ENCODE measurements at regions not wholly inside any gene's neighbourhood (a gene's known extent, or its start where the extent isn't known, plus 50 kb on each side); places are given as distances from the start of the nearest gene placed in this dataset.

GRCh38 chr12:45575417-45575816 lies 154.1 kb upstream of the ARID2 start:
- no peak overlapping the region for H3K4me3 ChIP-seq (ENCODE audit: control insufficient read depth, low read depth, low read length)
- TF ChIP-seq CTCF (IDR thresholded peaks at IDR 0.05; ENCODE audit: control insufficient read depth, insufficient read depth, low read depth, low read length, missing control alignments) = no peak
- no peak for DNase-seq (ENCODE audit: low read depth)

DNA sequence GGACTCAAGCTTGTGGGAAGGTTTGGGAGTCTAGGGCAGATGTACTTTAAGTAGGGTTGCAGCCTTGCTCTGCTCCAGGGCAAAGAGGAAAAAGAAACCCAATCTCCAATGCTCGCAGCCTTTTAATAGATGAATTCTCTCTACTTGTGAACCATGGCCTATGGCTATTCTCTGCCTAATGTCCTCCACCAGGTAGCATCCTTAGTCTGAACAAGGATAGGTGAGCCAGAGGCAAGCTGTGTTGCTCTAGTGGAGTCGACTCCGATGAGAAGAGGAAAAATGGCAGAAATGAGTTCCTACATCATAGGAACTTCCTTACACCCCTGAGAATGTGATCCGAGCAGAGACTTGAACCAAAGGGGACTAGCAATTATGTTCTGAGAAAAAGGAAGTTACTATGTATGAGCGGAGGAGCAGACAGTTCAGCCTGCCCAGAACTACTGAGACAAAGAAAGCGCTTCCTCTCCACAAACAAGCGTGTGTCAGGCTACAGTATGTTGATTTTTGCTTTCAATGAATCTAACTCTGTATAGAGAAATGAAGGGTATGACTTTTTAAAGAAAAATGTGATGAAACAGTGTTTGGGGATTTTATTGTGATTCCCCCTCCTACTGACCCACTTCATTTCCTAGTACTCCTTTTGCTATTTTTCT lies 153.6 kb upstream of the ARID2 start:
- no peak for DNase-seq (ENCODE audit: low read depth)
- no peak for TF ChIP-seq CTCF (IDR thresholded peaks at IDR 0.05; ENCODE audit: control insufficient read depth, insufficient read depth, low read depth, low read length, missing control alignments)
- no peak overlapping the region for H3K4me3 ChIP-seq (ENCODE audit: control insufficient read depth, low read depth, low read length)

- DNase-seq (ENCODE audit: low read depth) = no peak
- H3K4me3 ChIP-seq (ENCODE audit: control insufficient read depth, low read depth, low read length) = no peak overlapping the region
These were observed 151.6 kb upstream of the ARID2 start for GRCh38 chr12:45577844-45578399.

DNA sequence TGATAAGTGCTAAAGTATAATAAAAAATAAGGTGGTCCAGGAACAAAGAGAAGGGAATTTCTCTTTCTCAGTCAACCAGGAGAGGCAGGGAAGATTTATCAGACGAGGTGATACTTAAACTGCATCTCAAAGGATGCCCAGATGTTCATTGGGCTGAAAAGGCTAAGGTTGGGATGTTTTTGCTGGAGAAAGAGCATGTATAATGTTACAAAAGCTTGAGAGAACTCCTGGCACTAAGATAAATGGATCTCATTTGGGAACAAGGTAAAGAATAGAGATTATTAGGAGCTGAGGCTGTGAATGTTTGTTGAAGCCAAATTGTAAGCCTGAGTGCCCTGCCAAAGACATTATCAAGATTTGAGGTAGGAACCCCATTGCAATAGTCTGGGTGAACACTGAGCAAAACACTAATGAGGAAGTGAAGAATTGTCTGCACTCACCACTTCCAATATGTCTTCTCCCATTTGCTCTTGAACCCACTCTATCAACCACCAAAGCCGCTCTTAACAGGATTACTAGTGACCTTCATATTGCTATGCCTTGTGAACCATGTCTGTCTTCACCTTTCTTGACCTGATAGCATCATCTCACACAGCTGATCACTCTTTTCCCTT lies 149.0 kb upstream of the ARID2 start:
- no peak overlapping the region for H3K4me3 ChIP-seq (ENCODE audit: control insufficient read depth, low read depth, low read length)
- DNase-seq (ENCODE audit: low read depth) = no peak
- TF ChIP-seq CTCF (IDR thresholded peaks at IDR 0.05; ENCODE audit: control insufficient read depth, insufficient read depth, low read depth, low read length, missing control alignments) = no peak

More at GRCh38 chr12:45577844-45578399, 151.6 kb upstream of the ARID2 start:
- TF ChIP-seq CTCF (IDR thresholded peaks at IDR 0.05; ENCODE audit: control insufficient read depth, insufficient read depth, low read depth, low read length, missing control alignments) = no peak

- DNase-seq (ENCODE audit: low read depth) = no peak
- no peak overlapping the region for H3K4me3 ChIP-seq (ENCODE audit: control insufficient read depth, low read depth, low read length)
- TF ChIP-seq CTCF (IDR thresholded peaks at IDR 0.05; ENCODE audit: control insufficient read depth, insufficient read depth, low read depth, low read length, missing control alignments) = no peak
These were observed 148.4 kb upstream of the ARID2 start for GRCh38 chr12:45581112-45581511.

GRCh38 chr12:45582536-45582935 lies 147.0 kb upstream of the ARID2 start:
- TF ChIP-seq CTCF (IDR thresholded peaks at IDR 0.05; ENCODE audit: control insufficient read depth, insufficient read depth, low read depth, low read length, missing control alignments) = no peak
- no peak for DNase-seq (ENCODE audit: low read depth)
- H3K4me3 ChIP-seq (ENCODE audit: control insufficient read depth, low read depth, low read length) = no peak overlapping the region
